GM23248 (cell line): ENCODE measurements at regions not wholly inside any gene's neighbourhood (a gene's known extent, or its start where the extent isn't known, plus 50 kb on each side); places are given as distances from the start of the nearest gene placed in this dataset.

Source experiments
- DNase-seq: peaks from one replicate; pipeline ENCODE4 v3.0.0-alpha.2; 2015
- H2AFZ ChIP-seq: fragments of 200-600 bp; sonication (generic); 2 replicates; pipeline ENCODE4 v1.6.1; 2016; ENCODE audit warnings: antibody characterized with exemption
- H3F3A ChIP-seq: fragments of 200-600 bp; sonication (generic); 2 replicates; pipeline ENCODE4 v1.6.1; 2016; ENCODE audit warnings: mild to moderate bottlenecking, antibody characterized with exemption, mixed run types; ENCODE audit not compliant: insufficient read depth
- H3K27ac ChIP-seq: fragments of 200-600 bp; sonication (generic); 2 replicates; pipeline ENCODE4 v1.5.1; 2016; ENCODE audit warnings: mild to moderate bottlenecking
- H3K27me3 ChIP-seq: fragments of 200-600 bp; sonication (generic); replicated peaks from 2 replicates; pipeline ENCODE4 v1.6.1; 2016; ENCODE audit warnings: mild to moderate bottlenecking; ENCODE audit not compliant: insufficient read depth
- H3K36me3 ChIP-seq: fragments of 200-600 bp; sonication (generic); 2 replicates; pipeline ENCODE4 v1.6.1; 2016; ENCODE audit warnings: low read depth, mild to moderate bottlenecking
- H3K4me1 ChIP-seq: fragments of 200-600 bp; sonication (generic); 2 replicates; pipeline ENCODE4 v1.6.1; 2016; ENCODE audit warnings: mild to moderate bottlenecking; ENCODE audit not compliant: insufficient read depth
- H3K4me2 ChIP-seq: fragments of 200-600 bp; sonication (generic); one replicate; pipeline ENCODE4 v1.6.1; 2016; ENCODE audit warnings: mild to moderate bottlenecking; ENCODE audit not compliant: unreplicated experiment
- H3K4me3 ChIP-seq: fragments of 200-600 bp; sonication (generic); 2 replicates; pipeline ENCODE4 v1.5.1; 2016; ENCODE audit warnings: mild to moderate bottlenecking
- H3K79me2 ChIP-seq: fragments of 200-600 bp; sonication (generic); 2 replicates; pipeline ENCODE4 v1.6.1; 2016; ENCODE audit warnings: mild to moderate bottlenecking; ENCODE audit not compliant: insufficient read depth
- H3K9ac ChIP-seq: fragments of 200-600 bp; sonication (generic); 2 replicates; pipeline ENCODE4 v1.6.1; 2016; ENCODE audit warnings: mild to moderate bottlenecking
- H3K9me2 ChIP-seq: fragments of 200-600 bp; sonication (generic); 2 replicates; pipeline ENCODE4 v1.6.1; 2016; ENCODE audit warnings: mixed run types, mild to moderate bottlenecking, moderate library complexity; ENCODE audit not compliant: insufficient read depth
- H3K9me3 ChIP-seq: fragments of 200-600 bp; sonication (generic); one replicate; pipeline ENCODE4 v1.6.1; 2017; ENCODE audit warnings: low read depth
- H4K20me1 ChIP-seq: fragments of 200-600 bp; sonication (generic); 2 replicates; pipeline ENCODE4 v1.6.0; 2016; ENCODE audit not compliant: insufficient read depth
- EZH2 ChIP-seq: fragments of 200-600 bp; sonication (generic); IDR thresholded peaks from 2 replicates; pipeline ENCODE4 v1.6.1; 2018; ENCODE audit warnings: antibody characterized with exemption, mild to moderate bottlenecking; ENCODE audit not compliant: insufficient read depth, poor library complexity, severe bottlenecking
- EZH2phosphoT487 ChIP-seq: fragments of 200-600 bp; sonication (generic); IDR thresholded peaks from 2 replicates; pipeline ENCODE4 v1.6.1; 2018; ENCODE audit warnings: antibody characterized with exemption, moderate library complexity, mild to moderate bottlenecking, low read depth; ENCODE audit not compliant: insufficient read depth
- WGBS, 2 experiments: methylation state at CpG; one replicate each; pipeline ENCODE4 v1.1.6; 2015 to 2017; ENCODE audit warnings: low lambda C conversion rate in 2 of 2, low coverage in 1 of 2; ENCODE audit errors: missing lambda C conversion rate in 2 of 2; 5-methylcytosine and 5-hydroxymethylcytosine counted together
- in situ Hi-C: fragments of 300-500 bp; cut with MboI; formaldehyde crosslinking; loops from 2 replicates; pipeline ENCODE4 v1.15.0; 2020

- Histone ChIP-seq H3K4me1 (no peaks in the 10 kb centered on the region), H3K9me3 (no peaks in the 10 kb centered on the region), H3K79me2 (no peaks in the 10 kb centered on the region), H2AFZ (no peak overlapping the region), H3K27me3 (no peaks in the 10 kb centered on the region), H3K9ac (no peak overlapping the region), H3F3A (no peaks in the 10 kb centered on the region), H4K20me1 (no peaks in the 10 kb centered on the region), H3K4me2 (no peak overlapping the region), H3K27ac (no peak overlapping the region), H3K4me3 (no peak overlapping the region), H3K36me3 (no peaks in the 10 kb centered on the region), H3K9me2 (no peaks in the 10 kb centered on the region)
- 78 to 85% methylated on average over 1 of the region's 1 CpG for WGBS, 2 experiments
- TF ChIP-seq EZH2phosphoT487 (no peak), EZH2 (no peak)
- in situ Hi-C loops, result no loop called here
- DNase-seq, result no peak
Observed at GRCh38 chr7:25311346-25311745, 83.1 kb upstream of the NPVF start.

GRCh38 chr7:25312968-25313367 is 84.7 kb upstream of the NPVF start:
- H3K9me3 ChIP-seq, result no peaks in the 10 kb centered on the region
- H4K20me1 ChIP-seq, result no peaks in the 10 kb centered on the region
- in situ Hi-C loops, result no loop called here
- H3K4me3 ChIP-seq, result no peak overlapping the region
- no peaks in the 10 kb centered on the region for H3K79me2 ChIP-seq
- no peak overlapping the region for H3K9ac ChIP-seq
- no peaks in the 10 kb centered on the region for H3K9me2 ChIP-seq
- DNase-seq, result no peak
- TF ChIP-seq EZH2 (no peak), EZH2phosphoT487 (no peak)
- no peak overlapping the region for H3K4me2 ChIP-seq
- H3K4me1 ChIP-seq, result no peaks in the 10 kb centered on the region
- no peaks in the 10 kb centered on the region for H3K36me3 ChIP-seq
- WGBS, 2 experiments, result 54 to 64% methylated on average over 6 of the region's 6 CpGs
- no peak overlapping the region for H3K27ac ChIP-seq
- no peaks in the 10 kb centered on the region for H3K27me3 ChIP-seq
- H2AFZ ChIP-seq, result no peak overlapping the region
- no peaks in the 10 kb centered on the region for H3F3A ChIP-seq

GRCh38 chr7:25313526-25313925 is 85.2 kb upstream of the NPVF start:
- no peaks in the 10 kb centered on the region for H3F3A ChIP-seq
- no peak for DNase-seq
- H3K4me2 ChIP-seq, result no peak overlapping the region
- H3K9me3 ChIP-seq, result no peaks in the 10 kb centered on the region
- no peaks in the 10 kb centered on the region for H3K9me2 ChIP-seq
- H4K20me1 ChIP-seq, result no peaks in the 10 kb centered on the region
- no peak overlapping the region for H3K9ac ChIP-seq
- in situ Hi-C loops, result no loop called here
- no peak overlapping the region for H3K4me3 ChIP-seq
- H3K36me3 ChIP-seq, result no peaks in the 10 kb centered on the region
- no peak overlapping the region for H2AFZ ChIP-seq
- 54 to 63% methylated on average over 1 of the region's 1 CpG for WGBS, 2 experiments
- H3K4me1 ChIP-seq, result no peaks in the 10 kb centered on the region
- no peak overlapping the region for H3K27ac ChIP-seq
- H3K27me3 ChIP-seq, result no peaks in the 10 kb centered on the region
- H3K79me2 ChIP-seq, result no peaks in the 10 kb centered on the region
- TF ChIP-seq EZH2, result no peak
- no peak for TF ChIP-seq EZH2phosphoT487

DNA sequence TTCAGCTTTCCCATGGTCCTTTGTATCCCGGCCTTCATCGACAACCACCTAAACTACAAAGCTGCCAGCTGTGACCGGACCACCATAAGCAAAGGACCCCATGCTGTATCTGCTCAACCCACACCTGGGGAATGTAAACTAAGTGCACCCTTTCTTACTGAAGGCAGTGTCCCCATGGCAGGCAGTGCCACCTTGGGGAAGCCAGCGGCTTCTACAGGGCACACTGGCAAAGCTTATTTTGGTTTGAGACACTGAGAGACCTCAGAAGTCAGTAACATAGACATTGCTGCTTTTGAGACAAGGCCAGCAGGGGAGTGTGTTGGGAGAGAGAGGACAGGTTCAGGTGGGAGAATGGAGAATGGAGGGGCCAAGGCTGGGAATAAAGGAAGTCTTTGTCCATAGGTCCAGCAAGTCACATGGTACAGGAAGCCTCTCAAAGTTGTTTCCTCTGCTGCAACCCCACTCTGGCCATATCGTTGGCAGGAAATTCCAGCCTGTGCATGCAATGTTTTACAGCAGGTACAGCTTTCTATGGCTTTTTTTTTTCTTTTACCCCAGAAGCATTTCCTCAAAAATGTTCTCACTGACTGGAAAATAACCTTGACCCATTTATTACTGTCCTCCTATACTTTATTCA is 85.9 kb upstream of the NPVF start:
- WGBS, 2 experiments, result 49 to 56% methylated on average over 5 of the region's 5 CpGs
- H3K79me2 ChIP-seq, result no peaks in the 10 kb centered on the region

GRCh38 chr7:25314731-25315267 is 86.5 kb upstream of the NPVF start:
- no peaks in the 10 kb centered on the region for H3F3A ChIP-seq
- no peak overlapping the region for H3K4me3 ChIP-seq
- no peaks in the 10 kb centered on the region for H3K4me1 ChIP-seq
- TF ChIP-seq EZH2phosphoT487 (no peak), EZH2 (no peak)
- peak; percentile 4 for DNase-seq
- no peaks in the 10 kb centered on the region for H3K27me3 ChIP-seq
- no peaks in the 10 kb centered on the region for H3K36me3 ChIP-seq
- 53 to 56% methylated on average over 10 of the region's 10 CpGs for WGBS, 2 experiments
- no peak overlapping the region for H3K27ac ChIP-seq
- no peak overlapping the region for H3K4me2 ChIP-seq
- no peaks in the 10 kb centered on the region for H3K9me3 ChIP-seq
- in situ Hi-C loops, result no loop called here
- H4K20me1 ChIP-seq, result no peaks in the 10 kb centered on the region
- H3K9ac ChIP-seq, result no peak overlapping the region
- no peaks in the 10 kb centered on the region for H3K9me2 ChIP-seq
- H3K79me2 ChIP-seq, result no peaks in the 10 kb centered on the region
- H2AFZ ChIP-seq, result no peak overlapping the region

More for the DNA sequence above, 85.9 kb upstream of the NPVF start:
- TF ChIP-seq EZH2, result no peak
- no peak for TF ChIP-seq EZH2phosphoT487
- Histone ChIP-seq H3K27ac (no peak overlapping the region), H3K4me3 (no peak overlapping the region), H3K9me2 (no peaks in the 10 kb centered on the region), H3K9me3 (no peaks in the 10 kb centered on the region), H3K27me3 (no peaks in the 10 kb centered on the region), H3K4me2 (no peak overlapping the region), H2AFZ (no peak overlapping the region), H3K9ac (no peak overlapping the region), H3K4me1 (no peaks in the 10 kb centered on the region), H3F3A (no peaks in the 10 kb centered on the region), H3K36me3 (no peaks in the 10 kb centered on the region), H4K20me1 (no peaks in the 10 kb centered on the region)
- in situ Hi-C loops, result no loop called here
- DNase-seq, result no peak
